H1 (cell line): ENCODE measurements at regions not wholly inside any gene's neighbourhood (a gene's known extent, or its start where the extent isn't known, plus 50 kb on each side); places are given as distances from the start of the nearest gene placed in this dataset.

Experiments
- CTCF ChIA-PET: fragments of 300-600 bp; sonication (Branson Sonifier 250); formaldehyde crosslinking; loops from one replicate; lab custom pipeline; 2021; ENCODE audit not compliant: partially characterized antibody; lab: Charles Lee
- POLR2A ChIA-PET: fragments of 300-600 bp; sonication (Branson Sonifier 250); formaldehyde crosslinking; loops from one replicate; lab custom pipeline; 2021; ENCODE audit warnings: inconsistent platforms; ENCODE audit not compliant: partially characterized antibody; lab: Charles Lee
- DNase-seq, 2 experiments: peaks; one replicate each; pipeline versions ENCODE4 v3.0.0 to v3.0.0-alpha.2; 2010 to 2022; ENCODE audit warnings: low spot score in 2 of 2, low read depth in 1 of 2, mixed read lengths in 1 of 2
- FAIRE-seq: peaks from 2 replicates; lab custom pipeline; 2011; peaks lifted over from hg19 to GRCh38; lab: Jason Lieb, UNC
- H2AFZ ChIP-seq: 2 replicates; pipeline ENCODE4 v1.8.1; 2012; ENCODE audit warnings: low read length, inconsistent platforms
- H2AK5ac ChIP-seq: 2 replicates; pipeline ENCODE4 v1.6.1; 2013; ENCODE audit warnings: low read depth, low read length
- H2BK120ac ChIP-seq: replicated peaks from 2 replicates; pipeline ENCODE3; 2013; ENCODE audit warnings: low read depth, low read length, inconsistent platforms
- H2BK12ac ChIP-seq: 2 replicates; pipeline ENCODE4 v1.6.1; 2013; ENCODE audit warnings: low read depth, low read length
- H2BK15ac ChIP-seq: 2 replicates; pipeline ENCODE4 v1.6.1; 2013; ENCODE audit warnings: low read length
- H2BK20ac ChIP-seq: 2 replicates; pipeline ENCODE4 v1.6.1; 2013; ENCODE audit warnings: low read length
- H2BK5ac ChIP-seq: 2 replicates; pipeline ENCODE4 v1.6.1; 2013; ENCODE audit warnings: low read depth, low read length
- H3K14ac ChIP-seq: 2 replicates; pipeline ENCODE4 v1.6.1; 2013; ENCODE audit warnings: inconsistent platforms; ENCODE audit not compliant: insufficient read length
- H3K18ac ChIP-seq: 2 replicates; pipeline ENCODE4 v1.6.1; 2013; ENCODE audit warnings: low read length; ENCODE audit errors: extremely low read depth
- H3K23ac ChIP-seq: 2 replicates; pipeline ENCODE4 v1.6.1; 2013; ENCODE audit warnings: inconsistent platforms; ENCODE audit not compliant: insufficient read length
- H3K23me2 ChIP-seq: 2 replicates; pipeline ENCODE4 v1.6.1; 2013; ENCODE audit warnings: low read depth, low read length
- H3K27ac ChIP-seq: 2 replicates; pipeline ENCODE4 v1.6.1; 2011; ENCODE audit warnings: low read depth, low read length, inconsistent platforms
- H3K27me3 ChIP-seq, 4 experiments: replicated peaks in 1 of 4; 1 replicate in 1 of 4; 2 replicates in 3 of 4; pipeline versions ENCODE4 v1.6.1 to v1.8.1; 2011 to 2013; ENCODE audit warnings: low read length in 3 of 4, mild to moderate bottlenecking in 3 of 4, inconsistent platforms in 2 of 4, mixed read lengths in 2 of 4, moderate library complexity in 1 of 4; ENCODE audit not compliant: control insufficient read depth in 3 of 4, insufficient read depth in 3 of 4; ENCODE audit errors: extremely low read depth in 1 of 4
- H3K36me3 ChIP-seq, 4 experiments: 2 replicates each; pipeline versions ENCODE4 v1.6.1 to v1.8.1; 2011 to 2013; ENCODE audit warnings: mild to moderate bottlenecking in 4 of 4, low read length in 3 of 4, moderate library complexity in 2 of 4, control low read depth in 1 of 4, inconsistent platforms in 1 of 4; ENCODE audit not compliant: insufficient read depth in 4 of 4, control insufficient read depth in 2 of 4
- H3K4ac ChIP-seq: replicated peaks from 2 replicates; pipeline ENCODE3; 2013; ENCODE audit warnings: low read length, low read depth, mixed read lengths, inconsistent platforms; ENCODE audit not compliant: insufficient read length
- H3K4me1 ChIP-seq, 4 experiments: replicated peaks in 1 of 4; 1 replicate in 1 of 4; 2 replicates in 3 of 4; pipeline versions ENCODE4 v1.6.1 to v1.8.1; 2011 to 2013; ENCODE audit warnings: low read length in 3 of 4, inconsistent platforms in 2 of 4, mixed read lengths in 1 of 4; ENCODE audit not compliant: insufficient read depth in 4 of 4, control insufficient read depth in 3 of 4
- H3K4me2 ChIP-seq, 2 experiments: 2 replicates each; pipeline versions ENCODE4 v1.6.1 to v1.8.1; 2011 to 2013; ENCODE audit warnings: low read depth in 2 of 2, low read length in 2 of 2, control low read depth in 1 of 2, inconsistent platforms in 1 of 2, mild to moderate bottlenecking in 1 of 2; ENCODE audit not compliant: insufficient read depth in 1 of 2
- H3K4me3 ChIP-seq, 4 experiments: fragments of 200-600, 300-600 bp in 1 of 4; sonication (generic), shearing (Covaris generic), sonication (Bioruptor Twin) in 1 of 4; 2 replicates each; pipeline versions ENCODE4 v1.5.1 to v1.8.1; 2011 to 2016; ENCODE audit warnings: low read length in 4 of 4, low read depth in 3 of 4, control low read depth in 2 of 4, inconsistent platforms in 2 of 4, mild to moderate bottlenecking in 2 of 4, mixed read lengths in 1 of 4, moderate library complexity in 1 of 4; ENCODE audit not compliant: insufficient read depth in 2 of 4; ENCODE audit errors: extremely low read depth in 1 of 4
- H3K56ac ChIP-seq: replicated peaks from 2 replicates; pipeline ENCODE3; 2013; ENCODE audit warnings: low read depth, mild to moderate bottlenecking, mixed read lengths, low read length, inconsistent platforms; ENCODE audit not compliant: insufficient read length
- H3K79me1 ChIP-seq: 2 replicates; pipeline ENCODE4 v1.6.1; 2013; ENCODE audit warnings: low read depth, low read length, control low read depth
- H3K79me2 ChIP-seq, 2 experiments: 2 replicates each; pipeline versions ENCODE4 v1.6.1 to v1.8.1; 2012 to 2013; ENCODE audit warnings: low read length in 2 of 2, mild to moderate bottlenecking in 2 of 2, inconsistent platforms in 1 of 2; ENCODE audit not compliant: insufficient read depth in 2 of 2, control insufficient read depth in 1 of 2
- H3K9ac ChIP-seq, 4 experiments: replicated peaks in 1 of 4; 1 replicate in 1 of 4; 2 replicates in 3 of 4; pipeline versions ENCODE4 v1.6.1 to v1.8.1; 2011 to 2013; ENCODE audit warnings: low read depth in 3 of 4, low read length in 3 of 4, control low read depth in 2 of 4, mild to moderate bottlenecking in 2 of 4, moderate library complexity in 2 of 4, inconsistent platforms in 1 of 4; ENCODE audit errors: extremely low read depth in 1 of 4
- H3K9me3 ChIP-seq, 2 experiments: 2 replicates each; pipeline versions ENCODE4 v1.6.1 to v1.8.1; 2012 to 2013; ENCODE audit warnings: mild to moderate bottlenecking in 2 of 2, moderate library complexity in 2 of 2, control low read depth in 1 of 2, inconsistent platforms in 1 of 2, low read depth in 1 of 2, low read length in 1 of 2, mixed read lengths in 1 of 2; ENCODE audit not compliant: insufficient read depth in 2 of 2
- H4K20me1 ChIP-seq, 2 experiments: replicated peaks in 1 of 2; 2 replicates each; pipeline versions ENCODE3 to v1.8.1; 2011 to 2013; ENCODE audit warnings: inconsistent platforms in 2 of 2, low read length in 2 of 2, mild to moderate bottlenecking in 1 of 2; ENCODE audit not compliant: insufficient read depth in 2 of 2, control insufficient read depth in 1 of 2
- H4K5ac ChIP-seq: 2 replicates; pipeline ENCODE4 v1.6.1; 2013; ENCODE audit warnings: low read length, low read depth, mixed read lengths, inconsistent platforms; ENCODE audit not compliant: insufficient read length
- H4K8ac ChIP-seq: 2 replicates; pipeline ENCODE4 v1.8.0; 2013; ENCODE audit warnings: mild to moderate bottlenecking, moderate library complexity, low read length, inconsistent platforms; ENCODE audit not compliant: insufficient read depth; ENCODE audit errors: extremely low read depth
- H4K91ac ChIP-seq: replicated peaks from 2 replicates; pipeline ENCODE3; 2013; ENCODE audit warnings: low read length, mixed read lengths, inconsistent platforms; ENCODE audit not compliant: insufficient read length
- ASH2L ChIP-seq: fragments of 200-600, 300-600 bp; sonication (generic); IDR thresholded peaks from one replicate; pipeline ENCODE4 v1.7.1; 2017; ENCODE audit warnings: low read length
- CBX5 ChIP-seq: fragments of 300-800, 300-1000 bp; sonication (generic); IDR thresholded peaks from 2 replicates; pipeline ENCODE4 v1.7.1; 2016; ENCODE audit warnings: antibody characterized with exemption, low read length, low read depth
- CEBPB ChIP-seq: IDR thresholded peaks from 2 replicates; pipeline ENCODE4 v1.6.1; 2012; ENCODE audit warnings: low read depth, low read length
- CHD1 ChIP-seq: IDR thresholded peaks from 2 replicates; pipeline ENCODE4 v1.6.1; 2012; ENCODE audit warnings: low read depth, low read length, improper control_type of control experiment
- CHD2 ChIP-seq: IDR thresholded peaks from 2 replicates; pipeline ENCODE4 v1.6.1; 2012; ENCODE audit warnings: low read length, improper control_type of control experiment
- E2F6 ChIP-seq: IDR thresholded peaks from 2 replicates; pipeline ENCODE4 v1.6.1; 2012; ENCODE audit warnings: inconsistent platforms
- EGR1 ChIP-seq: IDR thresholded peaks from 2 replicates; pipeline ENCODE4 v1.6.1; 2011; ENCODE audit warnings: low read depth, low read length, borderline replicate concordance
- PHF8 ChIP-seq: fragments of 200-600 bp; sonication (generic); conservative IDR thresholded peaks from 2 replicates; pipeline ENCODE4 v1.7.1; 2012; ENCODE audit warnings: low read depth, mild to moderate bottlenecking, inconsistent platforms, low read length, moderate library complexity
- POLR2AphosphoS5 ChIP-seq: IDR thresholded peaks from 2 replicates; pipeline ENCODE4 v1.6.1; 2011; ENCODE audit warnings: low read depth, low read length
- RXRA ChIP-seq: IDR thresholded peaks from 2 replicates; pipeline ENCODE4 v1.6.1; 2011; ENCODE audit warnings: low read depth, mild to moderate bottlenecking, low read length, moderate library complexity; ENCODE audit not compliant: insufficient read depth
- SIX5 ChIP-seq: IDR thresholded peaks from 2 replicates; pipeline ENCODE4 v1.6.1; 2011; ENCODE audit warnings: mild to moderate bottlenecking, low read depth, low read length
- TAF7 ChIP-seq: optimal IDR thresholded peaks from 2 replicates; pipeline ENCODE3; 2011; ENCODE audit warnings: low read depth, mild to moderate bottlenecking, inconsistent platforms, low read length, moderate library complexity, borderline replicate concordance
- ZNF274 ChIP-seq: IDR thresholded peaks from 2 replicates; pipeline ENCODE4 v1.7.0; 2012; ENCODE audit warnings: low read length, borderline replicate concordance; ENCODE audit errors: extremely low read depth
- WGBS, 2 experiments: shearing (Covaris generic) in 1 of 2; methylation state at CpG; one replicate each; pipeline versions ENCODE4 v1.1.6 to v1.1.7; 2013 to 2015; ENCODE audit warnings: low lambda C conversion rate in 2 of 2, mixed read lengths in 2 of 2, inconsistent platforms in 1 of 2, low coverage in 1 of 2, missing lambda C conversion rate in 1 of 2; ENCODE audit not compliant: insufficient replicate concordance in 2 of 2, insufficient coverage in 1 of 2, insufficient read length in 1 of 2; ENCODE audit errors: extremely low coverage in 1 of 2, missing lambda C conversion rate in 1 of 2; 5-methylcytosine and 5-hydroxymethylcytosine counted together
- TF ChIP-seq, protein P1 (sequence below): IDR thresholded peaks from 2 replicates; pipeline ENCODE4 v1.6.1; 2012; ENCODE audit warnings: inconsistent platforms

GRCh38 chr11:129578006-129578405 is 202.4 kb downstream of the BARX2 start:
- H4K5ac ChIP-seq, result no peak overlapping the region
- FAIRE-seq, result no peak
- CTCF ChIA-PET, result no interaction called here
- TF ChIP-seq CEBPB (no peak), TAF7 (no peak), POLR2AphosphoS5 (no peak), CHD2 (no peak), ZNF274 (no peak), PHF8 (no peak), E2F6 (no peak), ASH2L (no peak), CBX5 (no peak), EGR1 (no peak), CHD1 (no peak), RXRA (no peak), SIX5 (no peak)
- TF ChIP-seq, protein P1, sequence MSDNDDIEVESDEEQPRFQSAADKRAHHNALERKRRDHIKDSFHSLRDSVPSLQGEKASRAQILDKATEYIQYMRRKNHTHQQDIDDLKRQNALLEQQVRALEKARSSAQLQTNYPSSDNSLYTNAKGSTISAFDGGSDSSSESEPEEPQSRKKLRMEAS, result no peak

More at GRCh38 chr11:129578006-129578405, 202.4 kb downstream of the BARX2 start:
- Histone ChIP-seq H3K36me3 (no peaks in the 10 kb centered on the region), H3K4me2 (no peak overlapping the region), H2BK5ac (no peak overlapping the region), H3K9me3 (no peaks in the 10 kb centered on the region), H3K23ac (no peak overlapping the region), H2AK5ac (no peak overlapping the region), H3K79me2 (no peaks in the 10 kb centered on the region), H3K9ac (no peak overlapping the region), H2BK15ac (no peak overlapping the region), H3K18ac (no peak overlapping the region), H3K4me3 (no peak overlapping the region), H3K14ac (no peak overlapping the region), H3K56ac (no peak overlapping the region), H3K4me1 (no peaks in the 10 kb centered on the region), H2BK20ac (no peak overlapping the region), H2BK12ac (no peak overlapping the region), H2AFZ (no peak overlapping the region), H3K23me2 (no peaks in the 10 kb centered on the region), H3K4ac (no peak overlapping the region), H4K8ac (no peak overlapping the region), H4K91ac (no peak overlapping the region), H4K20me1 (no peaks in the 10 kb centered on the region), H3K27me3 (no peaks in the 10 kb centered on the region), H3K27ac (no peak overlapping the region), H2BK120ac (no peak overlapping the region), H3K79me1 (no peaks in the 10 kb centered on the region)
- DNase-seq, result no peak
- POLR2A ChIA-PET, result no interaction called here
- WGBS, 2 experiments, result 98% methylated on average over 4 of the region's 4 CpGs; no CpG with 5 or more reads in 1 of the 2 experiments
